Stimulated activated CD4-positive, alpha-beta T cell treated with anti-CD3 and anti-CD28 coated beads, Interleukin-1b, Interleukin-23, amount 100 ng/mL, for 24 hours (primary cell): ENCODE measurements at regions not wholly inside any gene's neighbourhood (a gene's known extent, or its start where the extent isn't known, plus 50 kb on each side); places are given as distances from the start of the nearest gene placed in this dataset.
"Not testable (repeated sequence)": the region's sequence is repeated elsewhere in the genome, so short reads cannot be mapped to it uniquely, and the experiment has no call there.

Experiments
- DNase-seq, 4 experiments: peaks; one replicate each; pipeline ENCODE4 v3.0.0-alpha.2; 2020; ENCODE audit warnings: low read depth in 4 of 4, low spot score in 1 of 4

- DNase-seq: no peak
Observed at GRCh38 chr2:185245806-185246205, 492.8 kb upstream of the FSIP2 start.

- no peak for DNase-seq
Observed at GRCh38 chr2:185246717-185247116, 491.9 kb upstream of the FSIP2 start.

- no peak for DNase-seq
Observed at GRCh38 chr2:185255566-185255965, 483.0 kb upstream of the FSIP2 start.

GRCh38 chr2:185265747-185266146 is 472.9 kb upstream of the FSIP2 start:
- no peak for DNase-seq

- no peak for DNase-seq
Observed at GRCh38 chr2:185268651-185269050, 470.0 kb upstream of the FSIP2 start.

GRCh38 chr2:185274718-185275484 is 463.7 kb upstream of the FSIP2 start:
- no peak for DNase-seq

- not testable (repeated sequence) for DNase-seq
Observed at GRCh38 chr2:185275979-185276378, 462.6 kb upstream of the FSIP2 start.

- no peak for DNase-seq
Observed at GRCh38 chr2:185278761-185279160, 459.8 kb upstream of the FSIP2 start.

GRCh38 chr2:185279999-185280398 is 458.6 kb upstream of the FSIP2 start:
- DNase-seq: no peak

GRCh38 chr2:185284696-185285095 is 453.9 kb upstream of the FSIP2 start:
- DNase-seq: no peak

- not testable (repeated sequence) for DNase-seq
Observed at GRCh38 chr2:185290012-185290411, 448.6 kb upstream of the FSIP2 start.

- peak in 1 of 4 experiments; percentile 1 for DNase-seq
Observed at GRCh38 chr2:185291035-185291647, 447.5 kb upstream of the FSIP2 start.

GRCh38 chr2:185299867-185300266 is 438.7 kb upstream of the FSIP2 start:
- no peak for DNase-seq

- no peak for DNase-seq
Observed at GRCh38 chr2:185306119-185306518, 432.5 kb upstream of the FSIP2 start.

- no peak for DNase-seq
Observed at GRCh38 chr2:185316383-185316782, 422.2 kb upstream of the FSIP2 start.

GRCh38 chr2:185318271-185318724 is 420.3 kb upstream of the FSIP2 start:
- DNase-seq: no peak

- no peak for DNase-seq
Observed at GRCh38 chr2:185335879-185336278, 402.7 kb upstream of the FSIP2 start.

GRCh38 chr2:185337033-185337432 is 401.6 kb upstream of the FSIP2 start:
- DNase-seq: no peak

GRCh38 chr2:185338104-185338503 is 400.5 kb upstream of the FSIP2 start:
- no peak for DNase-seq

- DNase-seq: no peak
Observed at GRCh38 chr2:185347445-185347844, 391.2 kb upstream of the FSIP2 start.

GRCh38 chr2:185360776-185361175 is 377.8 kb upstream of the FSIP2 start:
- DNase-seq: no peak

- DNase-seq: no peak
Observed at GRCh38 chr2:185372188-185372587, 366.4 kb upstream of the FSIP2 start.

GRCh38 chr2:185373229-185373628 is 365.4 kb upstream of the FSIP2 start:
- no peak for DNase-seq
